ENCODE measurements at regions not wholly inside any gene's neighbourhood (a gene's known extent, or its start where the extent isn't known, plus 50 kb on each side); places are given as distances from the start of the nearest gene placed in this dataset.

DNA sequence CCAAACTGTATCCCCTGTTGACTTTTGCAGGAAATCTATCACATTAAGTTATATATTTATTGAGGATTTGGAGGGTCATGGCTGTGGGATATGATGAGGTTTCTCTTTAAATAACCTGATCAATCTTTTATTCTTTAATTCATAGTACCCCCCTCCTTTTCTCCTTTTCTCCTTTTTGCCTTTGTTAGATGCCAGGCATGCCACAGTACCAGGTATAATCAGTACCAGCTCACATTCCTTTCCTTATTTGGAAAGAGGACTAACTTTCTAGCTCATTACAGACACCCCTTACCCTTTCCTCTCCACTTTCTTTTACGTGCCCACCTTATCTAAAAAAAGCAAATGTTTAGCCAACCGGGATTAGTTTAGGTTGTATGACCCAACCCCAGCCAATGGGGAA, 326.4 kb upstream of the NAALADL2 start:
- TF ChIP-seq, protein P1, sequence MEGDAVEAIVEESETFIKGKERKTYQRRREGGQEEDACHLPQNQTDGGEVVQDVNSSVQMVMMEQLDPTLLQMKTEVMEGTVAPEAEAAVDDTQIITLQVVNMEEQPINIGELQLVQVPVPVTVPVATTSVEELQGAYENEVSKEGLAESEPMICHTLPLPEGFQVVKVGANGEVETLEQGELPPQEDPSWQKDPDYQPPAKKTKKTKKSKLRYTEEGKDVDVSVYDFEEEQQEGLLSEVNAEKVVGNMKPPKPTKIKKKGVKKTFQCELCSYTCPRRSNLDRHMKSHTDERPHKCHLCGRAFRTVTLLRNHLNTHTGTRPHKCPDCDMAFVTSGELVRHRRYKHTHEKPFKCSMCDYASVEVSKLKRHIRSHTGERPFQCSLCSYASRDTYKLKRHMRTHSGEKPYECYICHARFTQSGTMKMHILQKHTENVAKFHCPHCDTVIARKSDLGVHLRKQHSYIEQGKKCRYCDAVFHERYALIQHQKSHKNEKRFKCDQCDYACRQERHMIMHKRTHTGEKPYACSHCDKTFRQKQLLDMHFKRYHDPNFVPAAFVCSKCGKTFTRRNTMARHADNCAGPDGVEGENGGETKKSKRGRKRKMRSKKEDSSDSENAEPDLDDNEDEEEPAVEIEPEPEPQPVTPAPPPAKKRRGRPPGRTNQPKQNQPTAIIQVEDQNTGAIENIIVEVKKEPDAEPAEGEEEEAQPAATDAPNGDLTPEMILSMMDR (IDR thresholded peaks at IDR 0.05): no peak
- TF ChIP-seq POLR2A (IDR thresholded peaks at IDR 0.05): no peak
